Cerebellar cortex (tissue), 1 donor: ENCODE measurements at regions not wholly inside any gene's neighbourhood (a gene's known extent, or its start where the extent isn't known, plus 50 kb on each side); places are given as distances from the start of the nearest gene placed in this dataset.

ENCODE experiments used
- DNase-seq: peaks from one replicate; pipeline ENCODE4 v3.0.0-alpha.2; 2015; ENCODE audit warnings: low spot score

DNA sequence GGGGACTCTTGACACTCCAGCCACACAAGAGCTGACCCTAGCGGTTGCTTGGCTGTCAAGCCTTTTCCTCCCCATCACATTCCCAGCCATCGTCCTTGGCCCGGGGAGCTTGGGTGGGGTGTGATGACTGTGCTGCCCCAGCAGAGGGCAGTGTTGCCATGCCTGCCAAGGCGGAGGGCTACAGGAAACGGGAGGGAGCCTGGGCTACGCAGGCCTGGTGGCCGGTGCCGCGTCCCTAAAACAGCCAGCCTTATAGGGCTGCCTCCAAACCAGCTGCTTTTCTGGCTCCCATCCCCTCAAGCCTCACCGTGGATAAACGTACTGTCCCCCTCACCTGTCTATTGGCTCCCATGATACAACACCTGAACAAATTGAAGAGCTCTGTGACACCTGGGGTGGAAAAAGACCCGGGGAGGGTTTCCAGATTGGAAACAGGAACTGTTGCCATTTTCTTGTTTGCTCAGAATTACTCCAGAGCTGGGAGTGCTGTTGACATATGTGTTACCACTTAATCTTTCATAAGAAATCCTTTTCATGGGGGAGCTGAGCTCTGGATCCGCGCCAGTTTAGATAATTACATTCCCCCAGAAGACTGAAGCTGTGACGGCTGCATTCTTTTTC lies 72.8 kb upstream of the ASTN2 start:
- peak; percentile 81 for DNase-seq

DNA sequence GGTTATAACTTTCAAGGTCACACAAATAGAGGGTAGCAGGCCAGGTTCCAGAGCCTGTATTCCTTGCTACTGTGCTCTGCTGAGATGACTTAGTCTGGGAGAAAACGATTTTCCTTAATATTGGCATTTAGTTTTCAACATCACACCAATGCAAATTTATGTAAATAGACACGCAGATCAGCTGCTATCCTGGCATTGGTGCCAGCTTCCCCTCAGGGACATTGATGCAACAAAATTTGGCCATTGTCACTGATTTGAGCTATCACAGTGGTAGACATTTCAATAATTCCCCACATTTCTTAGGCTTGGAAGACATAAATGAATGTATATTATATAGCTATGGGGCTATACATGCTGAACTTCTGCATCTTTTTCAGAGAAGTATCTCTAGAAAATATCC lies 71.6 kb upstream of the ASTN2 start:
- no peak for DNase-seq

DNA sequence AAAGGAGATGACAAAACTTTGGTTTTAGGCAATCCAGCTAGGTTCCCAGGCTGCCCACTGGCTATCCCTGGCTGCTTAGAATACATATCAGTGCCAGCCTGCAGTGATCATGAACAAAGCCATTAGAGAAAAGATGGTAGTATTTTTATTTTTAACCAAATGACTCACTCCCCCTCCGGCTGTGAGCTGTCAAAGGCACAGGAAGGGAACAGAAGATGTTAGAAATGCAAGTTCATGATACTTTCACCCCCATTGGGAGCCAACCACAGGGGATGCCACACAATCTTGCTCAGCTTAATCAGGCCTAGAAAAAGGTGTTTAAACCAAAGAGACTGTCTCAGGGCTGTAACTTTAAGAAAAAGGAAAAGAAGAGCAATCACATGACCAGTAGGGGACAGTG lies 70.3 kb upstream of the ASTN2 start:
- no peak for DNase-seq

DNA sequence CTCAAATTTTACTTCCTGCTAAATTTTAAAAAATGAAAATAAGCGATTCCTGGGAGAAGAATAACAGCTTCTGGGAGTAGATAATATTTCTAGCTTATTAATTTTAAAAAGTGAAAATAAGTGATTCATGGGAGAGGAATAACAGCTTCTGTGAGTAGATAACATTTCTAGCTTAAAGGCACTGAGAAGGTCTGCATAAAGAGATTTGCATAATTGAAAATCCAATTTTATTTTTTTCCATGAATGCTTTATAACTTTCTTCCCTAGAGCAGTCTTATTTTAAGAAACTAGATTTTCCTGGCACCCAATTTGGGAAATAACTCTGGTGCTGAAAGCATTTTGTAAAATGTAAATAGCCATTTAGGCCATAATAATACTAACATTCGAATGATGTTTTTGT lies 65.9 kb upstream of the ASTN2 start:
- DNase-seq, result no peak

DNA sequence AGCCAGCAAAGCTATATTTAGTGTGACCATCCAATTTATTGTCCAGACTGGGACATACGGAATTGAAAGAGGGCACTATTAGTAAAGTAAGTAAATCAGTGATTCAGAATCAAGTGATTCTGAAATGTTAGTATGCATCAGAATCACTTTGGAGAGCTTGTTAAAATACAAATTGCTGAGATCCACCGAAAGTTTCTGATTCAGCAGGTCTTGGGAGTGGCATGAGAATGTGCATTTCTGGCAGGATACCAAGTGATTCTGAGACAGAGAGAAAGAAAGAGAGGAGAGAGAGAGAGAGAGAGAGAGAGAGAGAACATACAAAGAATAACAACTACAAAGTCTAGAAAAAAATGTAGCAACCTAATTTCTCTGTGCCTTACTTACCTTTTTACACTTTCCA lies 65.4 kb upstream of the ASTN2 start:
- no peak for DNase-seq

DNA sequence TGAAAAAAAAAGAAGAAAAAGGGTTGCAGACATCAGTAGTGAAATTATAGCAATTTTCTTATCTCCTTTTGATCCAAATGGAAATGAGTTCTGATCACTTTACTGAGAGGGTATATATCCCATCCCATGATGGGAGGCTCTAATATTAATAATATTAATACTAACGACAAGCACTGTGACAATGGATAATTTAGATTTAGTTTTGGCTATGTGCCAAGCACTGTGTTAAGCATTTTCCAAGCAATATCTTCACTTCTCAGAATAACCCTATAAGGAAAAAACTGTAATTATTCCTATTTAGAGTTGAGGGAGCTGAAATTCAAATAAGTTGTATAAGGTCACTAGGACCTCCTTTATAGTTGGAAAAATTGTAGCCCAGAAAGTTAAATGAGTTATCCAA lies 58.4 kb upstream of the ASTN2 start:
- no peak for DNase-seq

DNA sequence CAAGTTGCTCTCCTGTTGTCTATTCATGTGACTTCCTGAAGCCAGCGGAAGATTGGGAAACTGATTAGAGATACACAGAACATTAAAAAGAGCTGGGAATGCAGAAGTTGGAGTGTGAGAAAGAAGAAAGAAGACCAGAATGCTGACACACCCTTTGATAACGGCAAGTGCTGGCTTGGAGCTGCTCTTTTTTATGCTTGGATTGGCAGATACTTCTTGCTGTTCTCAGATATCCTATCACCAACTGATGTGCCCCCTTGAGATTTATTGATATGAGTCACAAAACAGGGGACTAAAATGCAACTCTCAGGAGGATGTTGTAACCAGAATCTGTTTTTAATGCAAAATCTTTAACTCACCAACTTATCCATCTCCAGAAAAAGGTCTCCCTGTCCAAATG lies 56.0 kb upstream of the ASTN2 start:
- no peak for DNase-seq

DNA sequence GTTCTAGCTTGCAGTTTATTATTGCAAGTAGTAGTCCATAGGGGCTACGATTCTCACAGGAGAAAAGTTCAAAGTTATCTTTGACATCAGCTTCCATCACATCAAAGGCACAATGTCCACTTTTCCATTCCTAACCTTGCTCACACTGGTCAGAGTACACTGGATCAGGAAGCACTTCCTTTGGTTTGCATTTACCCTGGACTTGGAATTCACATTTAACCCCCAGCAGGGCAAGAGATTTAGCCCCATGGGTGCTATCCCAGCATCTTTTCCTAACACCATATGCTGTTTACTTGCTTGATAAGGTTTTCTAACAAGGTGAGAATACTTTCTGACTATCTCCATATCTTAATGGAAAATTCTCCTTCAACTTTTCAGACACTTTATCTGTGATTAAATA lies 55.6 kb upstream of the ASTN2 start:
- no peak for DNase-seq

DNA sequence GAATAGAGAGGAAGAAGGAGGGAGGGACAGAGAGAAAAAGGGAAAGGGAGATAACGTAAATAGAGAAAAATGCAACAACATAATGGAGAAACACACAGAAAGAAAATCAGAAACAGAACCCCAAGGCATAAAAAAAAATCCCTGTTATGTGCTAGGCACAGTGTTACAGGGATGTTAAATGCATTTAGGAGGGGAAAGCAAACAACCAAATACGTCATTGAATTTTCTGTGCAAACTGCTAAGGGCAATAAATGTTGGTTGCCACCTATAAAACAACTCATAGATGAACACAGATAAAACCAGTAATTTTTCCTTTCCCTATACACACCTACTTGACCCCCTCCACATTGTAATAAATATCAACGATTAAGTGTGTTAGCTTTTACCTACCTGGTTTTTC lies 51.3 kb upstream of the ASTN2 start:
- DNase-seq, result no peak

DNA sequence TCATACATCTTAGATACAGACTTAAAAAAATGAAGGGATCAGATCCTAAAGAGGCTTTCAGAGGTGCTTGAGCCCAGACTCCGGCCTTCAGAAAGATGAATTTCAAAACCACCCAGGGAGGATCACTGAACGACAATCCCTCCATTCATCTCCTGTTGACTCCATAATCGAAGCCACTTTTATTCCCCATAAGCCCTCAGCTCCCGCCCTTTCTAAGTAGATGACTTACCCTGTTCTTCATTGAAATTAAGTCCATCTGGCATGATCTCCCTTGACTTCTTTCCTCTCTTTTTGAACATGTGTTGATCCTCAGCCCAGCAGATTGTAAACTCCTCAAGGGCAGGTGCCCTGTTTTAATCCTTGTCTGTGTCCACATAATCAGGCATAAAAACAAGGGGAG lies 50.8 kb upstream of the ASTN2 start:
- DNase-seq, result no peak

DNA sequence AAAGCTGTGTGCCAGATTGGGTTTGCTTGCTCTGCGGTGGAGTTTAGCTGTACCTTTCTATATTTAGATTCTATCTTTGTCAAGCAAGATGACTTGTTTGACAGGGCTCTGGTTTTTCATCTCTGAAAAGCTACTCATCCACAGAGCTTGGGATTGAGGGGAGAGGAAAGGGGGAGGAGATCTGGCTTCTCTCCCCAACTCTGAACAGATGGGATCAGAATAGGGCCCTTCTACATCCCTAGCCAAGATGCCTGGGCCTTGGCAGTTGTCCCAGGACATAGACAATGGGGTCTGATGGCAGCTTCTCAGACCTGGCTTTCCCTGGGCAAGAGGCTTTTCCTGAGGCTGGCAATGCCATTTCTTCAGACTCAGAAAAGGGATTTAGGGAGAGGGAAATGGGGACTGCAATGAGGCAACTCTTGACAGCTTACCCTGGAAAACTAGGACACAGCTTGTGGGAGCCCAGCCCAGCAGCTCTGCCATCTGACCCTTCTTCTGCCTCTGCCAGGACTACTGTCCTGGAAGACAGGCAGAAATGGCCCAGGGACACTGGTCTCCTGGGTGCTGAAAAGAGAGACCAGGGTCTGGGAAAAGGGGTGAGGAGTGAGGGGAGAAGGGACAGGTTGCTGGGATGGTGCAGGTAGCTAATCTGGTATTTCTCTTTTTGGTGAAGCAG lies 50.2 kb upstream of the ASTN2 start:
- DNase-seq, result peak; percentile 99
